ENCODE measurements at regions not wholly inside any gene's neighbourhood (a gene's known extent, or its start where the extent isn't known, plus 50 kb on each side); places are given as distances from the start of the nearest gene placed in this dataset.

DNA sequence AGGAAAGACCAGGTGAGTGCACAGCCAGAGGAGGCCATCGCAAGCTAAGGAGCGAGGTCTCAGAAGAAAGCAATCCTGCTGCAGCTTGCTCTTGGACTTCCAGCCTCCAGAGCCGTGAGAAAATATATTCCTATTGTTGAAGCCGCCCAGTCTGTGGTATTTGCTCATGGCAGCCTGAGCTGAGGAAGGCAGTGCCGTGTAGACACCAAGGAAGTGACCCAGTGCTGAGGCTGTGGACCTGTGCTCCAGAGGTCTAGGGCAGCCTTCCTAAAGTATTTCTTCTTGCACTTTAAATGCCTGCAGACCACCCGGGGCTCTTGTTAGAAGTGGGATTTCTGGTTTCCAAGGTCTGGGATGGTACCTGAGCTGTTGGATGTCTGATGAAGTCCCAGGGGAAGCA is 158.5 kb upstream of the KL start:
- Histone ChIP-seq H3K27ac (ENCODE audit: extremely low read length, insufficient read depth, low read length) (no peak overlapping the region), H3K79me2 (ENCODE audit: insufficient read depth, low read length) (no peaks in the 10 kb centered on the region), H3K4me2 (ENCODE audit: low read depth, low read length) (no peak overlapping the region), H3K9me3 (ENCODE audit: low read length) (no peaks in the 10 kb centered on the region), H3K9ac (ENCODE audit: insufficient read depth, low read depth, low read length) (no peak overlapping the region), H3K36me3 (replicated peaks in 1 of 2; ENCODE audit: control insufficient read depth in 1 of 2, insufficient read depth in 2 of 2, low read length in 2 of 2) (no peaks in the 10 kb centered on the region), H2AFZ (ENCODE audit: low read length) (no peak overlapping the region), H3K4me3 (replicated peaks in 1 of 3; ENCODE audit: insufficient read depth in 1 of 3, low read depth in 2 of 3, low read length in 3 of 3) (no peak overlapping the region), H3K4me1 (ENCODE audit: insufficient read depth, low read length) (no peaks in the 10 kb centered on the region), H4K20me1 (ENCODE audit: insufficient read depth, low read length) (no peaks in the 10 kb centered on the region), H3K27me3 (ENCODE audit: control insufficient read depth in 1 of 2, insufficient read depth in 2 of 2, low read length in 2 of 2) (peaks cover 0 to 11% of the 10 kb centered on the region in 2 experiments; a peak in 1 of 5 replicates)
- DNase-seq (ENCODE audit: low spot score) (no peak), ATAC-seq (no peak), FAIRE-seq (no peak)
- in situ Hi-C loops (cut with HindIII; ENCODE audit: extremely low pct_ligation_motif_present, low pct_unique_long_range_greater_than_20kb), result no loop called here
- TF ChIP-seq ZC3H13 (CRISPR knock-in tag; IDR thresholded peaks at IDR 0.05) (no peak), MED13 (CRISPR knock-in tag; IDR thresholded peaks at IDR 0.05) (no peak), HOXA3 (CRISPR knock-in tag; IDR thresholded peaks at IDR 0.05) (no peak)
- CTCF ChIA-PET (ENCODE audit: low intra/inter-chr PET ratio, low total read pairs), result no interaction called here
- BruUV-seq (replicated peaks), result no TSS peak
- POLR2A ChIA-PET, result no interaction called here
- WGBS (ENCODE audit: low lambda C conversion rate), result 46% methylated on average over 4 of the region's 6 CpGs
- intact Hi-C loops (cut with micrococcal nuclease; ENCODE audit: unreplicated experiment), result no loop called here

DNA sequence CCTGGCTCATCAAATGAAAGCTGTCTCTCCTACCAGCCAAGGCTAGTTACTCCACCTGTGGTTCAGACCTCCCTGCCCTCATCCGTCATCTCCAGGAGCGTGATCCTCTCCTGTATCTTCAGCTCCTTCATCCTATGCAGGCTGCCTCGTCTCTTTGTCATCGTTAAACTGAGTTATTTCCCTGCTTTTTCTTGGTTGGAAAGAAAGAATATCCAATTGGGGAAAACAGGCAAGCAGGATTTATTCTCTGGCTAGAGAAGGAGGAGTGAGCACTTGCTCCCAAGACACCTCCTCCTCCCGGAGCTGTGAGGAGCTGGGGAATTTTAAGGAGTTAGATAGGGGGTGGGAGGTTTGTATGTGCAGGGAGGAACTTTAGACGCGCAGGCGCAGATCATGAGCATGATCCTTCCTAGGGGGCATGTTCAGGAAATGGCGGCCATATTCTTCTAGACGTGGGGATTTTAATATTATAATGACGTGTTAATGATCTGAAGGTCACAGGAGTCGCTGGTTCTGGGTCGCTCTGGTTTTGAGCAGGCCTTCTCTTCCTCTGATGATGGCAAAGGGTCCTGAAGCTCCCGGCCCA is 156.4 kb upstream of the KL start:
- H3K79me2 ChIP-seq (ENCODE audit: insufficient read depth, low read length), result no peaks in the 10 kb centered on the region
- no peak overlapping the region for H3K9ac ChIP-seq (ENCODE audit: insufficient read depth, low read depth, low read length)
- H3K36me3 ChIP-seq (replicated peaks in 1 of 2; ENCODE audit: control insufficient read depth in 1 of 2, insufficient read depth in 2 of 2, low read length in 2 of 2), result no peaks in the 10 kb centered on the region
- intact Hi-C loops (cut with micrococcal nuclease; ENCODE audit: unreplicated experiment), result no loop called here
- H3K27me3 ChIP-seq (ENCODE audit: control insufficient read depth in 1 of 2, insufficient read depth in 2 of 2, low read length in 2 of 2), result peaks cover 0 to 11% of the 10 kb centered on the region in 2 experiments; a peak in 1 of 5 replicates
- H3K9me3 ChIP-seq (ENCODE audit: low read length), result no peaks in the 10 kb centered on the region
- CTCF ChIA-PET (ENCODE audit: low intra/inter-chr PET ratio, low total read pairs), result no interaction called here
- no peak overlapping the region for H3K4me3 ChIP-seq (replicated peaks in 1 of 3; ENCODE audit: insufficient read depth in 1 of 3, low read depth in 2 of 3, low read length in 3 of 3)
- no peak overlapping the region for H3K4me2 ChIP-seq (ENCODE audit: low read depth, low read length)
- H4K20me1 ChIP-seq (ENCODE audit: insufficient read depth, low read length), result no peaks in the 10 kb centered on the region
- H3K4me1 ChIP-seq (ENCODE audit: insufficient read depth, low read length), result no peaks in the 10 kb centered on the region
- no peak for FAIRE-seq
- BruUV-seq (replicated peaks), result no TSS peak
- POLR2A ChIA-PET, result no interaction called here
- DNase-seq (ENCODE audit: low spot score), result no peak
- ATAC-seq, result no peak
- H3K27ac ChIP-seq (ENCODE audit: extremely low read length, insufficient read depth, low read length), result no peak overlapping the region
- 49% methylated on average over 14 of the region's 14 CpGs for WGBS (ENCODE audit: low lambda C conversion rate)
- H2AFZ ChIP-seq (ENCODE audit: low read length), result no peak overlapping the region
- in situ Hi-C loops (cut with HindIII; ENCODE audit: extremely low pct_ligation_motif_present, low pct_unique_long_range_greater_than_20kb), result no loop called here
- TF ChIP-seq, protein P1, sequence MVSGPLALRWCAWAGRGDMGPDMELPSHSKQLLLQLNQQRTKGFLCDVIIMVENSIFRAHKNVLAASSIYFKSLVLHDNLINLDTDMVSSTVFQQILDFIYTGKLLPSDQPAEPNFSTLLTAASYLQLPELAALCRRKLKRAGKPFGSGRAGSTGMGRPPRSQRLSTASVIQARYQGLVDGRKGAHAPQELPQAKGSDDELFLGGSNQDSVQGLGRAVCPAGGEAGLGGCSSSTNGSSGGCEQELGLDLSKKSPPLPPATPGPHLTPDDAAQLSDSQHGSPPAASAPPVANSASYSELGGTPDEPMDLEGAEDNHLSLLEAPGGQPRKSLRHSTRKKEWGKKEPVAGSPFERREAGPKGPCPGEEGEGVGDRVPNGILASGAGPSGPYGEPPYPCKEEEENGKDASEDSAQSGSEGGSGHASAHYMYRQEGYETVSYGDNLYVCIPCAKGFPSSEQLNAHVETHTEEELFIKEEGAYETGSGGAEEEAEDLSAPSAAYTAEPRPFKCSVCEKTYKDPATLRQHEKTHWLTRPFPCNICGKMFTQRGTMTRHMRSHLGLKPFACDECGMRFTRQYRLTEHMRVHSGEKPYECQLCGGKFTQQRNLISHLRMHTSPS (CRISPR knock-in tag; IDR thresholded peaks at IDR 0.05; ENCODE audit: low read depth), result no peak
- no peak for TF ChIP-seq ZNF674 (CRISPR knock-in tag; IDR thresholded peaks at IDR 0.05; ENCODE audit: low read depth)
- TF ChIP-seq ZBTB44 (CRISPR knock-in tag; IDR thresholded peaks at IDR 0.05), result no peak
- TF ChIP-seq, protein P2, sequence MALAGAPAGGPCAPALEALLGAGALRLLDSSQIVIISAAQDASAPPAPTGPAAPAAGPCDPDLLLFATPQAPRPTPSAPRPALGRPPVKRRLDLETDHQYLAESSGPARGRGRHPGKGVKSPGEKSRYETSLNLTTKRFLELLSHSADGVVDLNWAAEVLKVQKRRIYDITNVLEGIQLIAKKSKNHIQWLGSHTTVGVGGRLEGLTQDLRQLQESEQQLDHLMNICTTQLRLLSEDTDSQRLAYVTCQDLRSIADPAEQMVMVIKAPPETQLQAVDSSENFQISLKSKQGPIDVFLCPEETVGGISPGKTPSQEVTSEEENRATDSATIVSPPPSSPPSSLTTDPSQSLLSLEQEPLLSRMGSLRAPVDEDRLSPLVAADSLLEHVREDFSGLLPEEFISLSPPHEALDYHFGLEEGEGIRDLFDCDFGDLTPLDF (CRISPR knock-in tag; IDR thresholded peaks at IDR 0.05), result no peak
- TF ChIP-seq, protein P3, sequence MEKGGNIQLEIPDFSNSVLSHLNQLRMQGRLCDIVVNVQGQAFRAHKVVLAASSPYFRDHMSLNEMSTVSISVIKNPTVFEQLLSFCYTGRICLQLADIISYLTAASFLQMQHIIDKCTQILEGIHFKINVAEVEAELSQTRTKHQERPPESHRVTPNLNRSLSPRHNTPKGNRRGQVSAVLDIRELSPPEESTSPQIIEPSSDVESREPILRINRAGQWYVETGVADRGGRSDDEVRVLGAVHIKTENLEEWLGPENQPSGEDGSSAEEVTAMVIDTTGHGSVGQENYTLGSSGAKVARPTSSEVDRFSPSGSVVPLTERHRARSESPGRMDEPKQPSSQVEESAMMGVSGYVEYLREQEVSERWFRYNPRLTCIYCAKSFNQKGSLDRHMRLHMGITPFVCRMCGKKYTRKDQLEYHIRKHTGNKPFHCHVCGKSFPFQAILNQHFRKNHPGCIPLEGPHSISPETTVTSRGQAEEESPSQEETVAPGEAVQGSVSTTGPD (CRISPR knock-in tag; IDR thresholded peaks at IDR 0.05), result no peak
- TF ChIP-seq ZSCAN30 (CRISPR knock-in tag; IDR thresholded peaks at IDR 0.05), result no peak
- TF ChIP-seq, protein P4, sequence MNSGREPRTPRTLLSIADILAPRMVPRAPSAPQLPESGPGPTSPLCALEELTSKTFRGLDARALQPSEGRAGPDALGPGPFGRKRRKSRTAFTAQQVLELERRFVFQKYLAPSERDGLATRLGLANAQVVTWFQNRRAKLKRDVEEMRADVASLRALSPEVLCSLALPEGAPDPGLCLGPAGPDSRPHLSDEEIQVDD (CRISPR knock-in tag; IDR thresholded peaks at IDR 0.05; ENCODE audit: borderline replicate concordance), result no peak
- no peak for TF ChIP-seq KLF12 (CRISPR knock-in tag; IDR thresholded peaks at IDR 0.05; ENCODE audit: borderline replicate concordance)
- no peak for TF ChIP-seq ZNF33A (CRISPR knock-in tag; IDR thresholded peaks at IDR 0.05; ENCODE audit: borderline replicate concordance)

All from HepG2 (cell line).